Breast epithelium (tissue), 4 donors: ENCODE measurements at regions not wholly inside any gene's neighbourhood (a gene's known extent, or its start where the extent isn't known, plus 50 kb on each side); places are given as distances from the start of the nearest gene placed in this dataset.

Experiments used
- DNase-seq, 2 donors: peaks; one replicate each; pipeline ENCODE4 v3.0.0-alpha.2; 2019; ENCODE audit warnings: low spot score in 2 of 2
- H3K27ac ChIP-seq, 2 donors: fragments of 200-600 bp; sonication (generic) in 1 of 2; one replicate each; pipeline ENCODE4 v1.5.1; 2016 to 2019; ENCODE audit warnings: mild to moderate bottlenecking in 1 of 2
- H3K27me3 ChIP-seq, 2 donors: fragments of 200-600 bp; sonication (generic) in 1 of 2; one replicate each; pipeline versions ENCODE4 v1.5.1 to v1.6.0; 2017 to 2019; ENCODE audit warnings: control low read depth in 1 of 2, mild to moderate bottlenecking in 1 of 2
- H3K36me3 ChIP-seq: fragments of 200-600 bp; one replicate; pipeline ENCODE4 v1.5.1; 2019
- H3K4me1 ChIP-seq, 2 donors: fragments of 200-600 bp; sonication (generic); one replicate each; pipeline ENCODE4 v1.5.1; 2016 to 2019; ENCODE audit warnings: control low read depth in 1 of 2
- H3K4me3 ChIP-seq, 3 donors: fragments of 200-600 bp; sonication (generic); 1 replicate in 2 of 3; 2 replicates in 1 of 3; pipeline ENCODE4 v1.5.1; 2016 to 2019; ENCODE audit warnings: mild to moderate bottlenecking in 3 of 3, moderate library complexity in 2 of 3
- H3K9me3 ChIP-seq, 2 donors: fragments of 200-600 bp; sonication (generic) in 1 of 2; one replicate each; pipeline ENCODE4 v1.5.1; 2016 to 2019; ENCODE audit warnings: control low read depth in 1 of 2
- POLR2A ChIP-seq: fragments of 450-650 bp; IDR thresholded peaks from one replicate; pipeline ENCODE4 v1.6.1; 2016; ENCODE audit warnings: antibody characterized with exemption, mild to moderate bottlenecking, moderate library complexity
- POLR2AphosphoS5 ChIP-seq, 3 donors: sonication (generic); formaldehyde crosslinking; IDR thresholded peaks; one replicate each; pipeline ENCODE4 v1.6.1; 2017; ENCODE audit warnings: antibody characterized with exemption in 3 of 3
- intact Hi-C: fragments of 100-400 bp; cut with DNase I; formaldehyde crosslinking; loops from one replicate; pipeline ENCODE4 v1.15.1; 2023; ENCODE audit warnings: low total_unique reads
- TF ChIP-seq, protein P1 (sequence below), 3 donors: fragments of 450-650 bp; IDR thresholded peaks; one replicate each; pipeline ENCODE4 v1.5.1; 2016 to 2017; ENCODE audit warnings: antibody characterized with exemption in 3 of 3, mild to moderate bottlenecking in 3 of 3, moderate library complexity in 3 of 3

DNA sequence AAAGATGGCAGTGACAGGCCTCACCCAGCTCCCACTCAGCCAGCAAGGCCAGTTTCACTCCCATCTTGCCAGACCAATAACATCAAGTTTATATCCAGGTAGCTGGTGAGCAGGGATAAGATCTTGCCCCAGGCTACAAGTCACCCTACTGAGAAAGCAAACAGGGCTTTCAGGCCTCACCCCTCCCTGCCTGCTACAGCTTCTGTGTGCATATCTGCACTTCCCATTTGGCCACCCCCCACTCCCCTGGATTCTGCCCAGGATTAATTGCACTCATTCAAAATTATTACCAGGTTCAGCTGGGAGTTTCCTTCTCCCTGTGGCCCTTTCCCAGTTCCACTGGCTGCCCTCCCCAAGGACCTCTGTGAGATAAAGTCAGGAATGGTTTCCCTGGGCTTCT lies 352.1 kb downstream of the TBX15 start:
- H3K4me3 ChIP-seq: no peak overlapping the region
- H3K27ac ChIP-seq: no peak overlapping the region
- no peaks in the 10 kb centered on the region for H3K36me3 ChIP-seq
- intact Hi-C loops: no loop called here
- H3K27me3 ChIP-seq: no peaks in the 10 kb centered on the region
- H3K9me3 ChIP-seq: no peaks in the 10 kb centered on the region
- H3K4me1 ChIP-seq: no peaks in the 10 kb centered on the region
- no peak for TF ChIP-seq POLR2A
- DNase-seq: no peak

DNA sequence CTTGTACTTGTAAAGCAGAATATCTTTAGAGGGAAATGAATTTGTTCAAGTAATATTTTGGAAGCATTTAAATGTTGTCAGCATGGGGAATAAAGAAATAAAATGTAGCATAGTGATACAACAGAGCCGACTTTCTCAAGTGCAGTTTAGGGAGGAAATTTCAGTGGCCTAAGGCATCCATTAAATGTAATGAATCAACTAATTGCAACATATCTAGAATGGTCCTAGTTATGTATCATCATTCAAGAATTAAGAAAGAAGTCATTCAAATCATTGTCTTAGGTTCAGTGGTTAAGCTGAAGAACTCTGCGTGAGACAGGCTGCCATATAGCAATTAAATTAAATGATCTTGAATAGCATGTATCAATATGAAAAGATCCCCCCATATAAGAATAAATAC lies 360.7 kb downstream of the TBX15 start:
- no peaks in the 10 kb centered on the region for H3K27me3 ChIP-seq
- no peaks in the 10 kb centered on the region for H3K4me1 ChIP-seq
- no peak for DNase-seq
- intact Hi-C loops: no loop called here
- H3K4me3 ChIP-seq: no peak overlapping the region
- no peaks in the 10 kb centered on the region for H3K9me3 ChIP-seq
- no peak overlapping the region for H3K27ac ChIP-seq
- TF ChIP-seq POLR2A (no peak), POLR2AphosphoS5 (IDR thresholded peaks at IDR 0.05) (no peak)
- TF ChIP-seq, protein P1, sequence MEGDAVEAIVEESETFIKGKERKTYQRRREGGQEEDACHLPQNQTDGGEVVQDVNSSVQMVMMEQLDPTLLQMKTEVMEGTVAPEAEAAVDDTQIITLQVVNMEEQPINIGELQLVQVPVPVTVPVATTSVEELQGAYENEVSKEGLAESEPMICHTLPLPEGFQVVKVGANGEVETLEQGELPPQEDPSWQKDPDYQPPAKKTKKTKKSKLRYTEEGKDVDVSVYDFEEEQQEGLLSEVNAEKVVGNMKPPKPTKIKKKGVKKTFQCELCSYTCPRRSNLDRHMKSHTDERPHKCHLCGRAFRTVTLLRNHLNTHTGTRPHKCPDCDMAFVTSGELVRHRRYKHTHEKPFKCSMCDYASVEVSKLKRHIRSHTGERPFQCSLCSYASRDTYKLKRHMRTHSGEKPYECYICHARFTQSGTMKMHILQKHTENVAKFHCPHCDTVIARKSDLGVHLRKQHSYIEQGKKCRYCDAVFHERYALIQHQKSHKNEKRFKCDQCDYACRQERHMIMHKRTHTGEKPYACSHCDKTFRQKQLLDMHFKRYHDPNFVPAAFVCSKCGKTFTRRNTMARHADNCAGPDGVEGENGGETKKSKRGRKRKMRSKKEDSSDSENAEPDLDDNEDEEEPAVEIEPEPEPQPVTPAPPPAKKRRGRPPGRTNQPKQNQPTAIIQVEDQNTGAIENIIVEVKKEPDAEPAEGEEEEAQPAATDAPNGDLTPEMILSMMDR (IDR thresholded peaks at IDR 0.05): no peak
- H3K36me3 ChIP-seq: no peaks in the 10 kb centered on the region

DNA sequence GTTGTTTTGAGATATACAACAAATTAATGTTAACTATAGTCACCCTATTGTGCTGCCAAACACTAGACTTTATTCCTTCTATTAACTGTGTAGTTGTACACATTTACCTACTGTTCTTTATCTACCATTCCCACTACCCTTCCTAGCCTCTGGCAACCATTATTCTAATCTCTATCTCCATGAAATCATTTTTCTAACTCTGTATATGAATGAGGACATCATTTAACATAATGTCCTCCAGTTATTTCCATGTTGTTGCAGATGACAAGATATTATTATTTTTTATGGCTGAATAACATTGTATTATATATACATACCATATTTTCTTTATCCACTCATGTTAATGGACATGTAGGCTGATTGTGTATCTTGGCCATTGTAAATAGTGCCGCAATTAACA lies 366.3 kb downstream of the TBX15 start:
- no peaks in the 10 kb centered on the region for H3K27me3 ChIP-seq
- TF ChIP-seq POLR2AphosphoS5 (IDR thresholded peaks at IDR 0.05) (no peak), POLR2A (no peak)
- TF ChIP-seq, protein P1 (IDR thresholded peaks at IDR 0.05): no peak
- H3K27ac ChIP-seq: no peak overlapping the region
- H3K36me3 ChIP-seq: no peaks in the 10 kb centered on the region
- H3K9me3 ChIP-seq: no peaks in the 10 kb centered on the region
- intact Hi-C loops: no loop called here
- no peaks in the 10 kb centered on the region for H3K4me1 ChIP-seq
- no peak for DNase-seq
- no peak overlapping the region for H3K4me3 ChIP-seq

DNA sequence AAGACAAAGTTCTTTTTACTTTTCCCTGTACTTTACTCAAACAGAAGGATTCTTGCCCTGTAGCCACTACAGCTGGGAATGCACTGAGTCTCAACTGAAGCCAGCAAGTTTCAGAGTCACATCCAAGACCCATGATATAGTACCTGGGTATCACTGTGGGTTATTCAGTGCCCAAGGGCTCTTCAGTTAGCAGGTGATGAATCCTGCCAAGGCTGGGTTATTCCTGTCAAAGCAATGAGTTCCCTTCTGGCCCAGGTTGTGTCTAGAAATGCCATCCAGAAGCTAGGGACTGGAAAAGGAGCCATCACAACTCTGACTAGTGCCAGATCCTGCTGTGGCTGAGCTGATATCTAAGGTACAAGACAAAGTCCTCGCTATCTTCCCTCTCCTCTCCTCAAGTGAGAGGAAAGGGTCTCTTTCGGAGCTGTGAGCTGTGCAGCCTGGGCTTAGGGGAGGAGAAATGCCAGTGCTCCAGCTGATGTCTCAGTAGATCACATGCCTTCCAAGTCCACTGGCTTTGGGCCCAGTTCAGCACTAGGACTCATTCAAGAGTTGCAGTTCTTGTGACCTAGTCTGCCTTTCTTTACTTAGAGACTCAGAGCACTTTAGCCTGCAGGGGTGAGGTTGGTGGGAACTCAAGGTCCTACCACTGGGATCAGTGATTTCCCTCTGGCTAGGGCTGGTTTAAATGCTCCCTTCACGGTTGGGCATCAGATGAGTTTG lies 369.4 kb downstream of the TBX15 start:
- no peak for DNase-seq
- Histone ChIP-seq H3K36me3 (no peaks in the 10 kb centered on the region), H3K4me1 (no peaks in the 10 kb centered on the region), H3K27ac (no peak overlapping the region), H3K27me3 (no peaks in the 10 kb centered on the region), H3K9me3 (no peaks in the 10 kb centered on the region), H3K4me3 (no peak overlapping the region)
- TF ChIP-seq, protein P1 (IDR thresholded peaks at IDR 0.05): no peak
- intact Hi-C loops: no loop called here

DNA sequence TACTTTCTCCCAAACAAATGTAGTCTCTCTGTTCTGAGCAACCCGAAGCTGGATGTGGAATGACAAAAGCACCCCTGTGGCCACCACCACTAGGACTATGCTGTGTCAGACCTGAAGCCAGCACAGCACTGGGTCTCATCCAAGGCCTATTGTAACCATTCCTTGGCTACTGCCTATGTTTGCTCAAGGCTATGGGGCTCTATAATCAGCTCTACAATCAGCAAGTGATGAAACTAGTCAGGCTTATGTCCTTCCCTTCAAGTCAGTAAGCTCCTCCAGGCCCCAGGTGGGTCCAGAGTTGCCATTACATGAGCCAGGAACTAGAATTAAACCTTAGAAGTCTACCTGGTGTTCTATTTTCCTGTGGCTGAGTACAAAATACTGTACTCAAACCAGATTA lies 370.2 kb downstream of the TBX15 start:
- no peaks in the 10 kb centered on the region for H3K36me3 ChIP-seq
- TF ChIP-seq, protein P1 (IDR thresholded peaks at IDR 0.05): no peak
- TF ChIP-seq POLR2A (no peak), POLR2AphosphoS5 (IDR thresholded peaks at IDR 0.05) (no peak)
- intact Hi-C loops: no loop called here
- no peaks in the 10 kb centered on the region for H3K9me3 ChIP-seq
- H3K4me1 ChIP-seq: no peaks in the 10 kb centered on the region
- no peak overlapping the region for H3K27ac ChIP-seq
- no peaks in the 10 kb centered on the region for H3K27me3 ChIP-seq
- H3K4me3 ChIP-seq: no peak overlapping the region
- DNase-seq: no peak

DNA sequence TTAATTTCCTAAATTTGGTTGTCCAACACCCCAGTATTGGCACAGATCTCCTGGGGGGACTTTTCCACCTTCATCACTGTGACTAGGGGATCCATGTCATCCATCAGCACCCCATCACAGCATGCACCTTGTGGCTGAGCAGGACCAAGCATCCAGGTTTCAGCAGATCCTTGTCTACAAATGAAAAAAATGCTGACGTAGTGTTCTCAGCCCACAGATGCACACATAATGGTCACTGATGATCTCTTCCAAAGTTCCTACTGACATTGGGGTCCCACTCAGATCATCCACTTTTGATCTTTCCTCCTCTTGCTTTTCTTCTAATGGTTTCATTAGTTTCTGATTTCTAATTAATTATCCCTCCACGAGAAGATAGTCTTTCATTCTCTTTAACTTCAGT lies 373.1 kb downstream of the TBX15 start:
- no peak for DNase-seq
- no peak for TF ChIP-seq POLR2A
- TF ChIP-seq, protein P1 (IDR thresholded peaks at IDR 0.05): no peak
- TF ChIP-seq POLR2AphosphoS5 (IDR thresholded peaks at IDR 0.05): no peak
- intact Hi-C loops: no loop called here

More for the DNA sequence above, 373.1 kb downstream of the TBX15 start:
- Histone ChIP-seq H3K9me3 (peaks cover 0 to 8% of the 10 kb centered on the region in 2 donors), H3K4me1 (no peaks in the 10 kb centered on the region), H3K4me3 (no peak overlapping the region), H3K27me3 (no peaks in the 10 kb centered on the region), H3K27ac (no peak overlapping the region), H3K36me3 (no peaks in the 10 kb centered on the region)
